Coronary artery (tissue), 2 donors: ENCODE measurements at regions not wholly inside any gene's neighbourhood (a gene's known extent, or its start where the extent isn't known, plus 50 kb on each side); places are given as distances from the start of the nearest gene placed in this dataset.

Experiments
- DNase-seq: peaks from one replicate; pipeline ENCODE4 v3.0.0-alpha.2; 2017; ENCODE audit warnings: low spot score
- H3K27ac ChIP-seq, 2 donors: fragments of 200-600 bp; sonication (generic); one replicate each; pipeline ENCODE4 v1.5.1; 2016 to 2019
- H3K4me3 ChIP-seq: fragments of 200-600 bp; sonication (generic); 2 replicates; pipeline ENCODE4 v1.5.1; 2016; ENCODE audit warnings: mild to moderate bottlenecking, moderate library complexity
- TF ChIP-seq, protein P1 (sequence below): fragments of 200-600 bp; sonication (generic); IDR thresholded peaks from one replicate; pipeline ENCODE4 v1.5.1; 2019; ENCODE audit warnings: antibody characterized with exemption

DNA sequence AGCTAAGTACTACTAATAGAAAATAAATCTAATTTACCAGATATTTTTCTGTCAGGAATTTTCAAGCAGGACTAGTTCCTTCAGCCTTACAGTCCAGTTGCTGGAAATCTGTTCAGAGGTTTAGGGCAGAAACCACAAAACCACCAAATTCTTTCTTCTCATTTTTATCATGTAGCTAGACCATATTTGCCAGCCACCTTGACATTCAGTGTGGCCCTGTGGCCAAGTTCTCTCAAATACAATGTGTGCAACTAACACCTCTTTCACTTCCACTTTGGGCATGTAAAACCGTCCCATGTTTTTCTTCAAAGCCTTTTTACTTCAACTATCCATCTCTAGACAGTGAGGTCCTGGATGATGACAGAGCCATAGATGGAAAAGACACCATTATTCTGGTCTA is 1133.2 kb upstream of the CDH18 start:
- DNase-seq: no peak
- H3K27ac ChIP-seq: no peak overlapping the region
- no peak overlapping the region for H3K4me3 ChIP-seq
- TF ChIP-seq, protein P1, sequence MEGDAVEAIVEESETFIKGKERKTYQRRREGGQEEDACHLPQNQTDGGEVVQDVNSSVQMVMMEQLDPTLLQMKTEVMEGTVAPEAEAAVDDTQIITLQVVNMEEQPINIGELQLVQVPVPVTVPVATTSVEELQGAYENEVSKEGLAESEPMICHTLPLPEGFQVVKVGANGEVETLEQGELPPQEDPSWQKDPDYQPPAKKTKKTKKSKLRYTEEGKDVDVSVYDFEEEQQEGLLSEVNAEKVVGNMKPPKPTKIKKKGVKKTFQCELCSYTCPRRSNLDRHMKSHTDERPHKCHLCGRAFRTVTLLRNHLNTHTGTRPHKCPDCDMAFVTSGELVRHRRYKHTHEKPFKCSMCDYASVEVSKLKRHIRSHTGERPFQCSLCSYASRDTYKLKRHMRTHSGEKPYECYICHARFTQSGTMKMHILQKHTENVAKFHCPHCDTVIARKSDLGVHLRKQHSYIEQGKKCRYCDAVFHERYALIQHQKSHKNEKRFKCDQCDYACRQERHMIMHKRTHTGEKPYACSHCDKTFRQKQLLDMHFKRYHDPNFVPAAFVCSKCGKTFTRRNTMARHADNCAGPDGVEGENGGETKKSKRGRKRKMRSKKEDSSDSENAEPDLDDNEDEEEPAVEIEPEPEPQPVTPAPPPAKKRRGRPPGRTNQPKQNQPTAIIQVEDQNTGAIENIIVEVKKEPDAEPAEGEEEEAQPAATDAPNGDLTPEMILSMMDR: no peak

DNA sequence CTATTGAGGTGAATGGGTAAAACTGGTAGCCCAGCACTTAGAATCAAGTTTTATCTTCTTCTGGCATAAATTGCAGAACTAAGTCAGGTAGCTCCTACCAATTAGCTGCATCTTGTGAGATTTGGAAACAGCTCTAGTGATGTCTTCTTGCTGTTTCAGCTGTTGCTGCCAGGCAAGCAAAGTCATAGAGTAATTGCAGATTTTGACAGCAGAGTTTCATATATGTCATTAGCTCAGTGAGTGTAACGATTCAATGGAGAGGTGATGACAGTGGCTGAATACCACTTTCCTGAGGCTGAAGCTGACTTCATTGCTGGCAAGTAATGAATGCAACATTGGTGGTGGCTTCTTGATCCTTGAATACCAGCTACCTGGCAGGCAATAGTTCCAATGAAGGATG is 1109.7 kb upstream of the CDH18 start:
- no peak overlapping the region for H3K27ac ChIP-seq
- DNase-seq: no peak
- TF ChIP-seq, protein P1: no peak
- H3K4me3 ChIP-seq: no peak overlapping the region

DNA sequence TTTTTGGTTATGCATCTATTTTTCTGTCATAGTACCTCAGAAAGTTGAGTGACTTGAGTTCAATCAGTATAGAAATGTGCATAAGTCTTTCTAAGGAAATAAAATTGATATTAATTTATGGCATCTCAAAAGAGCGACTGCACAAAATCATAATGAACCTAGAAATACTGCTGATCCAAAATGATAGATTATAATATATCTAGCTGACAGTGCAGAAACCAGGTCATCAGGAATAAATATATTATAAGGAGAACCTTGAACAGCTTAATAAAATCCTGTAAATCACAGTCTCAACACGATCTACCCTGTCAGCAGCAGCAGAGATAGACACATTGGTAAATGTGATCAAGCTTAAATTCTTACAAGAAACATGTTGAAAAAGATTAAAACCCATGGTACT is 1106.6 kb upstream of the CDH18 start:
- Histone ChIP-seq H3K27ac (no peak overlapping the region), H3K4me3 (no peak overlapping the region)
- no peak for DNase-seq
- TF ChIP-seq, protein P1: no peak

DNA sequence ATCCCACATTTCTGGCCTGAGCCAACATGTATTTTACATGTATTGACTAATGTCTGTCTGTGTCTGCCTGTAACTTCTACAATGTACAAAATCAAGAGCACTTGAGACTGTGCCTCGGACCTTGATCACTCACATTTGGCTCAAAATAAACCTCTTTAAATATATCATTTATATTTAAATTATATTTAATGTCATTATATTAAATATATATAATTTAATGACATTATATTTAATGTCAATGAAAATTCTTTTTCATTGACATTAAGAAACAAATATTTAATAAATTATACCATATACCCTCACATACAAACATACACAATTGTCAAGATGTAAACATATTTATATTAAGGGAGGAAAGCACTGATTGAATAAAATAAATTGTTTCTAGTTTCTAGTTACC is 1099.8 kb upstream of the CDH18 start:
- no peak overlapping the region for H3K4me3 ChIP-seq
- TF ChIP-seq, protein P1: no peak

DNA sequence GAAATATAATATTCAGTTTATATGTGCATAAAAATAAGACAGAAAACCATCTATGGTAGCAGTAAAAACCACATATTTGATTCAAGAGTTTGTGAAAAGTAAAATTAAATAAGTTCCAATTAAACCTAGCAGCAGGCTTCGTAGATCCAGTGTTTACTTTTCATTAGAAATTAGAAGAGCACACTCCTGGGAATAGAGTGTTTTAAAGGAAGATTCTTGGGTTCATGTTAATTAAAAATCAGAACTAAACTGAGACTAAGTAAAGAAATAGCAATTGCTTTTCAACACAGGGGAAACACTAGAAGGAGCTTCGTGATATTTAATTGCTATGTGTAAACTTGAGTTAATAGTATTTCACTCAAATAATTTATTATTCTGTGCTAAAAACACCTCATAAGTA is 1097.8 kb upstream of the CDH18 start:
- Histone ChIP-seq H3K4me3 (no peak overlapping the region), H3K27ac (no peak overlapping the region)
- TF ChIP-seq, protein P1: no peak
- DNase-seq: no peak

More for the DNA sequence above, 1099.8 kb upstream of the CDH18 start:
- DNase-seq: no peak
- H3K27ac ChIP-seq: no peak overlapping the region

DNA sequence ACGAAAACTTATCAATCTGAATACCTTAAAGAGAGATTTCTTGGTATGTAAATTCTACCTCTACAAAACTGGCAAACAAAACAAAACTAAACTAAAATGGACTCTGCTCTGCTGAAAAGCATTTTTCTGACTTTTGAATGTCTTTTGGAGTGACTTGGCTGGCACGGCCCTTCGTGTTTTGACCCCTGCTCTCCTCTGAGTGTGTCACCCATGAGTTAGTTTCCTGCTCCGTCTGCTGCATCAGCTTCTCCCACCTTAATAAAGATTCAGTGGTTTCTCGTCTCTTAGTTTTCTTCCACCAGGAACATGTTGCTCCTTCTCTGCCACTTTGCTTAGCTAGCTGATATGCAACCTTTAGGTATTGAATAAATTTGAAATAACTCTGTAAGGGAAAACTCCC is 1084.0 kb upstream of the CDH18 start:
- TF ChIP-seq, protein P1: no peak
- DNase-seq: no peak
- H3K4me3 ChIP-seq: no peak overlapping the region
- no peak overlapping the region for H3K27ac ChIP-seq

- no peak overlapping the region for H3K4me3 ChIP-seq
- DNase-seq: no peak
- TF ChIP-seq, protein P1: no peak
- H3K27ac ChIP-seq: no peak overlapping the region
Observed at GRCh38 chr5:21071421-21071820, 1083.4 kb upstream of the CDH18 start.
